Endothelial cell (in vitro differentiated cells): ENCODE measurements at regions not wholly inside any gene's neighbourhood (a gene's known extent, or its start where the extent isn't known, plus 50 kb on each side); places are given as distances from the start of the nearest gene placed in this dataset.

ENCODE experiments used
- DNase-seq: peaks from one replicate; pipeline ENCODE4 v3.0.0; 2021; ENCODE audit warnings: low spot score
- H3K27ac Mint-ChIP-seq: one replicate; pipeline ENCODE4 v1.8.0; 2021; ENCODE audit warnings: mixed read lengths, inconsistent platforms; ENCODE audit not compliant: unreplicated experiment
- H3K27me3 Mint-ChIP-seq: one replicate; pipeline ENCODE4 v1.8.0; 2021; ENCODE audit warnings: mild to moderate bottlenecking, moderate library complexity, mixed read lengths, inconsistent platforms; ENCODE audit not compliant: unreplicated experiment
- H3K36me3 Mint-ChIP-seq: one replicate; pipeline ENCODE4 v1.8.0; 2021; ENCODE audit warnings: mild to moderate bottlenecking, low read depth, mixed read lengths, inconsistent platforms; ENCODE audit not compliant: unreplicated experiment
- H3K4me1 Mint-ChIP-seq: one replicate; pipeline ENCODE4 v1.8.0; 2021; ENCODE audit warnings: mild to moderate bottlenecking, mixed read lengths, inconsistent platforms; ENCODE audit not compliant: unreplicated experiment
- H3K4me3 Mint-ChIP-seq: one replicate; pipeline ENCODE4 v1.8.0; 2021; ENCODE audit warnings: mild to moderate bottlenecking, mixed read lengths, inconsistent platforms; ENCODE audit not compliant: unreplicated experiment
- H3K9me3 Mint-ChIP-seq: one replicate; pipeline ENCODE4 v1.8.0; 2021; ENCODE audit warnings: mixed read lengths, inconsistent platforms; ENCODE audit not compliant: unreplicated experiment
- TF ChIP-seq, protein P1 (sequence below): fragments of 200-600 bp; sonication (generic); IDR thresholded peaks from one replicate; pipeline ENCODE4 v1.5.0; 2021; ENCODE audit warnings: antibody characterized with exemption; ENCODE audit not compliant: unreplicated experiment

DNA sequence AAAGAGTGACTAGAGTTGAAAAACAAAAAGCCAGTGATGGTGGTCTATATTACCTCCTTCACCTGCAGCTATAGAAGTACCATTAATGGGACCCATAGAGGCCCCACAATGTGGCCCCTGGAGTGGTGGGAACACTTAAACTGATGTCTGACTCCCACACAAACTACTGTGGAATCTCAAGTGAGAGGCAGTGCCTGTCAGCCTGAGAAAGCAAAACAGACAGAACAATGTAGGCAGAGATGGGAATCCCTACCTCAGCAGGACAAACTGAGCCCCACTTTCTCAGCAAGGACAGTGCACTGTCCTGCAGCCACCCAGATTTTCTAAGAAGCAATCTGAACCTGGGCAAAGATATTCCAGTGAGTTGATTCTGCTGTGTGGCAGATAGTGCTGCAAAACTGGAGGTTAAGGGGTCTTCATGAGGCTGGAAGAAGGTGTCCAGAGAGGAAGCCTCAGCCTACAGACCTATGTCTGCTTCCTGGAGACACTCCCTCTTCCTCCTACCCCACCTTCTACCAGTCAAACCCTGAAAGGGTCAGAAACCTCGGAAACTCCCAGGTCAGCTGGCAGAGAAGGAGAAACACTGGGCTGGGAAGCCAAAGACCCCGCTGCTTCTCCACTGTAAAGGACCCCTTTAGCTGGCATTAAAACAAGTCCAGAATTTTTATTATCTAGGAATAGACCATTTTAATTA is 228.7 kb downstream of the C1orf94 start:
- Mint-ChIP-seq H3K9me3 (no peaks in the 10 kb centered on the region), H3K27me3 (peaks cover 4% of the 10 kb centered on the region), H3K27ac (no peak overlapping the region), H3K4me3 (no peak overlapping the region), H3K4me1 (no peaks in the 10 kb centered on the region), H3K36me3 (no peaks in the 10 kb centered on the region)
- no peak for DNase-seq
- TF ChIP-seq, protein P1, sequence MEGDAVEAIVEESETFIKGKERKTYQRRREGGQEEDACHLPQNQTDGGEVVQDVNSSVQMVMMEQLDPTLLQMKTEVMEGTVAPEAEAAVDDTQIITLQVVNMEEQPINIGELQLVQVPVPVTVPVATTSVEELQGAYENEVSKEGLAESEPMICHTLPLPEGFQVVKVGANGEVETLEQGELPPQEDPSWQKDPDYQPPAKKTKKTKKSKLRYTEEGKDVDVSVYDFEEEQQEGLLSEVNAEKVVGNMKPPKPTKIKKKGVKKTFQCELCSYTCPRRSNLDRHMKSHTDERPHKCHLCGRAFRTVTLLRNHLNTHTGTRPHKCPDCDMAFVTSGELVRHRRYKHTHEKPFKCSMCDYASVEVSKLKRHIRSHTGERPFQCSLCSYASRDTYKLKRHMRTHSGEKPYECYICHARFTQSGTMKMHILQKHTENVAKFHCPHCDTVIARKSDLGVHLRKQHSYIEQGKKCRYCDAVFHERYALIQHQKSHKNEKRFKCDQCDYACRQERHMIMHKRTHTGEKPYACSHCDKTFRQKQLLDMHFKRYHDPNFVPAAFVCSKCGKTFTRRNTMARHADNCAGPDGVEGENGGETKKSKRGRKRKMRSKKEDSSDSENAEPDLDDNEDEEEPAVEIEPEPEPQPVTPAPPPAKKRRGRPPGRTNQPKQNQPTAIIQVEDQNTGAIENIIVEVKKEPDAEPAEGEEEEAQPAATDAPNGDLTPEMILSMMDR, result no peak

DNA sequence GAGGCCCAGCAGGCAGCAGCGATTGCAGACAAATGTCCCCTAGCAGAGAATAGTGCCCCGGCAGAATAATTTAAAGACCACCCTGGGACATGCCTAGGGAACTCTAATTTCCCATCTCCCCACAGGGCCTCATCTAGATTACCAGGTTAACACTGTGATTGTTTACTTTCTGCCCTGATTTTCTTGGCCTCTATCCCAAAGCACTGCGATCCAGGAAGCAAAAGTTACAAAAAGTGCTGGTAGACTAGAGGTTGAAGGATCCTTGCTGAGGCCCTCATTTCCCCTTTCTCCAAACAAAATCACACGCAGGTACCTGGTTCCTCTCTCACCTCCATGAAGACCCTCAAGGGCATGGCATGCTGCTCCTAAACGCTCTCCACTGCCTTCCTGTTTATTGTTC is 229.7 kb downstream of the C1orf94 start:
- H3K9me3 Mint-ChIP-seq, result no peaks in the 10 kb centered on the region
- no peaks in the 10 kb centered on the region for H3K36me3 Mint-ChIP-seq
- H3K27me3 Mint-ChIP-seq, result peaks cover 4% of the 10 kb centered on the region
- DNase-seq, result no peak
- H3K4me1 Mint-ChIP-seq, result no peaks in the 10 kb centered on the region
- TF ChIP-seq, protein P1, result no peak
- no peak overlapping the region for H3K4me3 Mint-ChIP-seq
- no peak overlapping the region for H3K27ac Mint-ChIP-seq

DNA sequence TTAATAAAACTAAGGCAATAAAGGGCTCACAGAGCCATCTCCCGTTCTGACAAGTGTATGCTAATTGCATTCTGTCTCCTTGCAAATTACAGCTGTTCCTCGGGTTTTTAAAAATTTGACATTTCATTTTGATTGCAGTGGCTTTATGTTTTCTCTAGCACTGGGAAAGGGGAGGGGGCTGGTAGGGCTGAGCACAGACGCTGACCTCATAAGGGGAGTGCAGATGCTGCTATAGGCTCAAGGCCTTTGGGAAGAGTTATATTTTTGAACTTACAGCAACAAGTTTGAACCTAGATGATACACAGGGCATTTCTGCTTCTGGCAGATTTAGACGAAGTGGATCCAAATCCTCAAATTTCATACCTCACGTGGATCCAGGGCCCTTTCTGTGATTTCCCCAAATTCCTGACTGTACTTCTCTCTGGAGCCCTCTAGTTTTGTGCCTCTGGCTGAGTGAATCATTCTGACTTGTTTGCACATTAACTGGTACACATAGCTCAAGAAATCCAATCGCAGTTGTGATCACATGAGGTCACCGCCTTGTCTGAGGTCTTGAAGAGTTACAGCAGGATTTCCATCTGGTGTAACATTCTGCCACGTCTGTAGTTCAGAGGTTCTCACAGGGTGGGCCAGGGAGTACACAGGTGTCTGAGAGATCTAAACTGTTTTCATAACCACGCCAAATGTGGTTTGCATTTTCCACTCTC is 230.3 kb downstream of the C1orf94 start:
- no peak overlapping the region for H3K4me3 Mint-ChIP-seq
- no peaks in the 10 kb centered on the region for H3K4me1 Mint-ChIP-seq
- no peak for DNase-seq
- TF ChIP-seq, protein P1, result no peak
- H3K27ac Mint-ChIP-seq, result no peak overlapping the region
- H3K27me3 Mint-ChIP-seq, result peaks cover 4% of the 10 kb centered on the region
- no peaks in the 10 kb centered on the region for H3K36me3 Mint-ChIP-seq
- no peaks in the 10 kb centered on the region for H3K9me3 Mint-ChIP-seq

DNA sequence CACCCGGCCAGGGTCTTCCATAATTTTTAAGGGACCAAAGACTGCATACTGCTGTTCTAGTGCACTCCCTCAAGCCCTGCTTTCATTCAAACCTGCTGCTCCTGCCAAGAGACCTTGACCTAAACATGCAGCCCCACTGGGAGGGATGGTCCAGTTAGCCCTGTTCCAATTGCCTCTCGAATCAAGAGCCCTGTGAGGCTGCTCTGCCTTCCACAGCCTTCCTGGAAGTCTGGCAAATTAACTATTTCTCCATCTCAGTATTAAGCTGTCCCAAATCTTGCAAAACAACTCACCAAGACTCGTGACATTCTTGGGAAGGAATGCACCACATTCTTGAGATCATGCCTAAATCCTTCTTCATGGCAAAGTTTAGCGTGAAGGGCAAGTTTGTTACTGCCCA is 231.3 kb downstream of the C1orf94 start:
- H3K4me1 Mint-ChIP-seq, result no peaks in the 10 kb centered on the region
- H3K36me3 Mint-ChIP-seq, result no peaks in the 10 kb centered on the region
- H3K4me3 Mint-ChIP-seq, result no peak overlapping the region
- DNase-seq, result no peak
- peaks cover 4% of the 10 kb centered on the region for H3K27me3 Mint-ChIP-seq
- TF ChIP-seq, protein P1, result no peak
- no peak overlapping the region for H3K27ac Mint-ChIP-seq
- H3K9me3 Mint-ChIP-seq, result no peaks in the 10 kb centered on the region

DNA sequence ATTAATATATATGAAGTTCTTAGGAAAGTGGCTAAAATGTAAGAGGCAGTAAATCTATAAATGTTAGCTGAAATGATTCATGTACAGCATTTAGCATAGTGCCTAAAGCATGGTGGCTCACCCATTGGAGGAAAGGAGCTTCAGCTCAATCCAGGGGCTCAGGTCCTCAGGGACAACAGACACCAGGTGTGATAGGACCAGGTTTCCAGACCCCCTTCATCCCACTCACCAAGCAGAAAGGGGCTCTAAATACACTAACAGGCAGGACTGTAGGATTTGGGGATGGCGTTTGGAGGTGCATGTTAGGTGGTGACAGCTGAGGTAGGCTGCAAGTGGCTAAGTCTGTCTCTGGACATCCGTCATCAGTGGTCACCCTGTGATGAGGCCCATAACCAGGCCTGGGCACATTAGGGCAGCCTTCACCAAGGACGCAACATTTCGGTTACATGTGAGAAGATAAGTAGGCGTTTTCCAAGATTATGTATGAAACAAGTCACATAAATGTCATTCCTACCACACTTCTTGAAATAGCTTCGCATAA is 233.1 kb downstream of the C1orf94 start:
- Mint-ChIP-seq H3K4me1 (no peaks in the 10 kb centered on the region), H3K27me3 (no peaks in the 10 kb centered on the region), H3K36me3 (no peaks in the 10 kb centered on the region), H3K27ac (no peak overlapping the region), H3K4me3 (no peak overlapping the region), H3K9me3 (no peaks in the 10 kb centered on the region)
- TF ChIP-seq, protein P1, result no peak
- DNase-seq, result no peak
